SK-N-MC (cell line): ENCODE measurements at regions not wholly inside any gene's neighbourhood (a gene's known extent, or its start where the extent isn't known, plus 50 kb on each side); places are given as distances from the start of the nearest gene placed in this dataset.

Experiments used
- EZH2 ChIP-seq: fragments of 200-600 bp; sonication (generic); IDR thresholded peaks from one replicate; pipeline ENCODE4 v1.6.1; 2017; ENCODE audit warnings: antibody characterized with exemption
- FOXP2 ChIP-seq: optimal IDR thresholded peaks from 2 replicates; pipeline ENCODE3; 2011; ENCODE audit warnings: mild to moderate bottlenecking, moderate library complexity; ENCODE audit not compliant: insufficient read depth; ENCODE audit errors: extremely low read length, control extremely low read depth
- POLR2AphosphoS5 ChIP-seq: IDR thresholded peaks from 2 replicates; pipeline ENCODE4 v1.6.1; 2012; ENCODE audit warnings: mild to moderate bottlenecking, low read depth, low read length, borderline replicate concordance

DNA sequence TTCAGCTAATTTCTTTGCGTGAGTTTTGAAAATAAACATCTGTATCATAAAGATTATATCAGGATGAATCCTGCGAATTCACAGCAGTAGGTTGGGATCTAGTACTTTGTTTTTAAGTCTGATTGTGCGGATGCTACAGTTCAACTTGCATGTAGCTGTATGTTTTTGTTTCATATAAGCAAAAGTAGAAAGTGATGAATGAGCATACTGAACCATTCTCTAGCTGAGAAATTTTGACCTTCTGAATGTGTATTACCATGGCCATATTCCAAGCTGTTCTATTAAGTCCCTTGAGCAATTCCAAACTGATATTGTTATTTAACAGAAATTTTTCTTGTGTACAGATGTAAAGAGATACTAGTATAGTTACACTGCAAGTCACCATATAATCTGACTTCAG, 358.8 kb upstream of the MEOX2 start:
- no peak for TF ChIP-seq EZH2
- TF ChIP-seq POLR2AphosphoS5: no peak
- TF ChIP-seq FOXP2: no peak
